WTC11 (cell line): ENCODE measurements at regions not wholly inside any gene's neighbourhood (a gene's known extent, or its start where the extent isn't known, plus 50 kb on each side); places are given as distances from the start of the nearest gene placed in this dataset.

Experiments used
- ATAC-seq: fragments of 200-7000 bp; cut with Tn5 transposase; 2 replicates; pipeline ENCODE4 v1.10.0; 2021; ENCODE audit warnings: mild to moderate bottlenecking, moderate library complexity
- CTCF ChIA-PET: fragments of 300-600 bp; sonication (Branson Sonifier 250); formaldehyde crosslinking; loops from one replicate; lab custom pipeline; 2021; ENCODE audit warnings: antibody characterized with exemption; lab: Charles Lee
- POLR2A ChIA-PET: fragments of 350-600 bp; sonication (Branson Sonifier 250); formaldehyde crosslinking; loops from one replicate; lab custom pipeline; 2021; ENCODE audit warnings: antibody characterized with exemption; lab: Charles Lee
- DNase-seq: peaks from one replicate; pipeline ENCODE4 v3.0.0; 2021; ENCODE audit warnings: low spot score
- H3K27ac Mint-ChIP-seq: 2 replicates; pipeline ENCODE4 v1.8.0; 2021; ENCODE audit warnings: mixed read lengths
- H3K27me3 Mint-ChIP-seq: 2 replicates; pipeline ENCODE4 v1.8.0; 2021; ENCODE audit warnings: low read depth, mild to moderate bottlenecking, moderate library complexity, mixed read lengths
- H3K36me3 Mint-ChIP-seq: 2 replicates; pipeline ENCODE4 v1.8.0; 2021; ENCODE audit warnings: mixed read lengths
- H3K4me1 Mint-ChIP-seq: 2 replicates; pipeline ENCODE4 v1.8.0; 2022; ENCODE audit warnings: mixed read lengths
- H3K4me3 Mint-ChIP-seq: 2 replicates; pipeline ENCODE4 v1.8.0; 2021; ENCODE audit warnings: mild to moderate bottlenecking, moderate library complexity, mixed read lengths
- H3K9me3 Mint-ChIP-seq: 2 replicates; pipeline ENCODE4 v1.8.0; 2021; ENCODE audit warnings: mixed read lengths
- CREB1 ChIP-seq: sonication (generic); formaldehyde crosslinking; IDR thresholded peaks from 2 replicates; pipeline ENCODE4 v1.8.0; 2023; ENCODE audit warnings: mild to moderate bottlenecking, missing genetic modification reagents
- CREM ChIP-seq: sonication (generic); formaldehyde crosslinking; IDR thresholded peaks from 2 replicates; pipeline ENCODE4 v1.8.1; 2022; ENCODE audit warnings: mild to moderate bottlenecking, missing genetic modification reagents, moderate library complexity
- ESRRA ChIP-seq: sonication (generic); formaldehyde crosslinking; IDR thresholded peaks from 2 replicates; pipeline ENCODE4 v1.8.1; 2022; ENCODE audit warnings: mild to moderate bottlenecking, missing genetic modification reagents, borderline replicate concordance
- FOXJ3 ChIP-seq: sonication (generic); formaldehyde crosslinking; IDR thresholded peaks from 2 replicates; pipeline ENCODE4 v1.9.0; 2021; ENCODE audit warnings: missing genetic modification reagents, mild to moderate bottlenecking, borderline replicate concordance
- FOXP1 ChIP-seq: sonication (generic); formaldehyde crosslinking; IDR thresholded peaks from 2 replicates; pipeline ENCODE4 v1.8.0; 2022; ENCODE audit warnings: missing genetic modification reagents, mild to moderate bottlenecking, moderate library complexity, borderline replicate concordance
- GTF2I ChIP-seq: fragments of 250-450 bp; sonication (Bioruptor Pico); conservative IDR thresholded peaks from 2 replicates; pipeline ENCODE4 v1.4.0; 2021; ENCODE audit warnings: mild to moderate bottlenecking
- JUN ChIP-seq: sonication (generic); formaldehyde crosslinking; IDR thresholded peaks from 2 replicates; pipeline ENCODE4 v1.8.0; 2023; ENCODE audit warnings: mild to moderate bottlenecking, missing genetic modification reagents
- NFATC4 ChIP-seq: fragments of 250-450 bp; sonication (Bioruptor Pico); IDR thresholded peaks from 2 replicates; pipeline ENCODE4 v1.9.0; 2021; ENCODE audit warnings: mild to moderate bottlenecking
- OVOL2 ChIP-seq: fragments of 250-450 bp; sonication (Bioruptor Pico); IDR thresholded peaks from 2 replicates; pipeline ENCODE4 v1.9.0; 2021; ENCODE audit warnings: mild to moderate bottlenecking, borderline replicate concordance
- ZNF121 ChIP-seq: sonication (generic); formaldehyde crosslinking; IDR thresholded peaks from 2 replicates; pipeline ENCODE4 v1.8.0; 2023; ENCODE audit warnings: missing genetic modification reagents
- ZNF263 ChIP-seq: sonication (generic); formaldehyde crosslinking; IDR thresholded peaks from 2 replicates; pipeline ENCODE4 v1.8.1; 2022; ENCODE audit warnings: low read depth, mild to moderate bottlenecking, moderate library complexity, missing genetic modification reagents
- ZNF416 ChIP-seq: fragments of 250-450 bp; sonication (Bioruptor Pico); IDR thresholded peaks from 2 replicates; pipeline ENCODE4 v1.9.0; 2021; ENCODE audit warnings: mild to moderate bottlenecking, inconsistent platforms
- TF ChIP-seq, protein P1 (sequence below): sonication (generic); formaldehyde crosslinking; IDR thresholded peaks from 2 replicates; pipeline ENCODE4 v1.8.1; 2022; ENCODE audit warnings: low read depth, mild to moderate bottlenecking, moderate library complexity, missing genetic modification reagents, borderline replicate concordance
- TF ChIP-seq, protein P2 (sequence below): sonication (generic); formaldehyde crosslinking; IDR thresholded peaks from 2 replicates; pipeline ENCODE4 v1.8.0; 2022; ENCODE audit warnings: mild to moderate bottlenecking, missing genetic modification reagents
- TF ChIP-seq, protein P3 (sequence below): sonication (generic); formaldehyde crosslinking; IDR thresholded peaks from 2 replicates; pipeline ENCODE4 v1.8.1; 2023; ENCODE audit warnings: mild to moderate bottlenecking, missing genetic modification reagents
- TF ChIP-seq, protein P4 (sequence below): sonication (generic); formaldehyde crosslinking; IDR thresholded peaks from 2 replicates; pipeline ENCODE4 v1.8.1; 2023; ENCODE audit warnings: mild to moderate bottlenecking, missing genetic modification reagents, moderate library complexity
- TF ChIP-seq, protein P5 (sequence below): sonication (generic); formaldehyde crosslinking; IDR thresholded peaks from 2 replicates; pipeline ENCODE4 v1.8.1; 2023; ENCODE audit warnings: mild to moderate bottlenecking, moderate library complexity, missing genetic modification reagents
- TF ChIP-seq, protein P6 (sequence below): fragments of 200-600 bp; IDR thresholded peaks from 2 replicates; pipeline ENCODE4 v1.8.0; 2022; ENCODE audit warnings: antibody characterized with exemption
- TF ChIP-seq, protein P7 (sequence below): sonication (generic); formaldehyde crosslinking; conservative IDR thresholded peaks from 2 replicates; pipeline ENCODE4 v1.8.1; 2022; ENCODE audit warnings: mild to moderate bottlenecking, missing genetic modification reagents

DNA sequence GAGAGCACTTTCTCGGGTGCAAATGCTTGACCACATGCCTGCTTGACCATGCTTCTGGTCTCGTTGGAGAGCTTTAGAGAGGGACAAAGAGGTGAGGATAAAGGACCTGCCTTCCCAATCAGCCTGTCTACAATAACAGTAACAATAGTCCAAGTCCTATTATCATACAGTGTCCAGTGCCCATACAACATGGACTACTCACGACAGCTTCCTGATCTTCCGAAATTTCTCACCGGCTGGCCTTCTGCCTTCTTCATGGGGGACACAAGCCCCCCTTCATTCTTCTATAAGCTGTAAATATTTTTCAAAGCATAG lies 329.0 kb downstream of the PAX3 start:
- ATAC-seq (no peak), DNase-seq (no peak)
- TF ChIP-seq OVOL2 (CRISPR knock-in tag) (no peak), FOXP1 (CRISPR knock-in tag) (no peak), CREM (CRISPR knock-in tag) (no peak), FOXJ3 (CRISPR knock-in tag) (no peak), GTF2I (CRISPR knock-in tag) (no peak), JUN (no peak), ZNF121 (no peak), ZNF416 (CRISPR knock-in tag) (no peak), ESRRA (no peak), ZNF263 (CRISPR knock-in tag) (no peak)
- TF ChIP-seq, protein P1, sequence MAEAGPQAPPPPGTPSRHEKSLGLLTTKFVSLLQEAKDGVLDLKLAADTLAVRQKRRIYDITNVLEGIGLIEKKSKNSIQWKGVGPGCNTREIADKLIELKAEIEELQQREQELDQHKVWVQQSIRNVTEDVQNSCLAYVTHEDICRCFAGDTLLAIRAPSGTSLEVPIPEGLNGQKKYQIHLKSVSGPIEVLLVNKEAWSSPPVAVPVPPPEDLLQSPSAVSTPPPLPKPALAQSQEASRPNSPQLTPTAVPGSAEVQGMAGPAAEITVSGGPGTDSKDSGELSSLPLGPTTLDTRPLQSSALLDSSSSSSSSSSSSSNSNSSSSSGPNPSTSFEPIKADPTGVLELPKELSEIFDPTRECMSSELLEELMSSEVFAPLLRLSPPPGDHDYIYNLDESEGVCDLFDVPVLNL: no peak
- TF ChIP-seq, protein P2, sequence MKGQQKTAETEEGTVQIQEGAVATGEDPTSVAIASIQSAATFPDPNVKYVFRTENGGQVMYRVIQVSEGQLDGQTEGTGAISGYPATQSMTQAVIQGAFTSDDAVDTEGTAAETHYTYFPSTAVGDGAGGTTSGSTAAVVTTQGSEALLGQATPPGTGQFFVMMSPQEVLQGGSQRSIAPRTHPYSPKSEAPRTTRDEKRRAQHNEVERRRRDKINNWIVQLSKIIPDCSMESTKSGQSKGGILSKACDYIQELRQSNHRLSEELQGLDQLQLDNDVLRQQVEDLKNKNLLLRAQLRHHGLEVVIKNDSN (CRISPR knock-in tag): no peak
- TF ChIP-seq, protein P3, sequence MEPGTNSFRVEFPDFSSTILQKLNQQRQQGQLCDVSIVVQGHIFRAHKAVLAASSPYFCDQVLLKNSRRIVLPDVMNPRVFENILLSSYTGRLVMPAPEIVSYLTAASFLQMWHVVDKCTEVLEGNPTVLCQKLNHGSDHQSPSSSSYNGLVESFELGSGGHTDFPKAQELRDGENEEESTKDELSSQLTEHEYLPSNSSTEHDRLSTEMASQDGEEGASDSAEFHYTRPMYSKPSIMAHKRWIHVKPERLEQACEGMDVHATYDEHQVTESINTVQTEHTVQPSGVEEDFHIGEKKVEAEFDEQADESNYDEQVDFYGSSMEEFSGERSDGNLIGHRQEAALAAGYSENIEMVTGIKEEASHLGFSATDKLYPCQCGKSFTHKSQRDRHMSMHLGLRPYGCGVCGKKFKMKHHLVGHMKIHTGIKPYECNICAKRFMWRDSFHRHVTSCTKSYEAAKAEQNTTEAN (CRISPR knock-in tag): no peak
- TF ChIP-seq, protein P4, sequence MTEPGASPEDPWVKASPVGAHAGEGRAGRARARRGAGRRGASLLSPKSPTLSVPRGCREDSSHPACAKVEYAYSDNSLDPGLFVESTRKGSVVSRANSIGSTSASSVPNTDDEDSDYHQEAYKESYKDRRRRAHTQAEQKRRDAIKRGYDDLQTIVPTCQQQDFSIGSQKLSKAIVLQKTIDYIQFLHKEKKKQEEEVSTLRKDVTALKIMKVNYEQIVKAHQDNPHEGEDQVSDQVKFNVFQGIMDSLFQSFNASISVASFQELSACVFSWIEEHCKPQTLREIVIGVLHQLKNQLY (CRISPR knock-in tag): no peak
- TF ChIP-seq, protein P5, sequence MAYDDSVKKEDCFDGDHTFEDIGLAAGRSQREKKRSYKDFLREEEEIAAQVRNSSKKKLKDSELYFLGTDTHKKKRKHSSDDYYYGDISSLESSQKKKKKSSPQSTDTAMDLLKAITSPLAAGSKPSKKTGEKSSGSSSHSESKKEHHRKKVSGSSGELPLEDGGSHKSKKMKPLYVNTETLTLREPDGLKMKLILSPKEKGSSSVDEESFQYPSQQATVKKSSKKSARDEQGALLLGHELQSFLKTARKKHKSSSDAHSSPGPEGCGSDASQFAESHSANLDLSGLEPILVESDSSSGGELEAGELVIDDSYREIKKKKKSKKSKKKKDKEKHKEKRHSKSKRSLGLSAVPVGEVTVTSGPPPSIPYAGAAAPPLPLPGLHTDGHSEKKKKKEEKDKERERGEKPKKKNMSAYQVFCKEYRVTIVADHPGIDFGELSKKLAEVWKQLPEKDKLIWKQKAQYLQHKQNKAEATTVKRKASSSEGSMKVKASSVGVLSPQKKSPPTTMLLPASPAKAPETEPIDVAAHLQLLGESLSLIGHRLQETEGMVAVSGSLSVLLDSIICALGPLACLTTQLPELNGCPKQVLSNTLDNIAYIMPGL (CRISPR knock-in tag): no peak
- Mint-ChIP-seq H3K4me3 (no peak overlapping the region), H3K27ac (no peak overlapping the region), H3K36me3 (no peaks in the 10 kb centered on the region), H3K9me3 (peaks cover 3% of the 10 kb centered on the region; the same call in 1 of the 2 replicates), H3K27me3 (no peaks in the 10 kb centered on the region), H3K4me1 (peaks cover 26% of the 10 kb centered on the region)
- CTCF ChIA-PET: interaction anchor here (0.5 to 0.9 kb wide), 3 partner anchors 46 to 396 kb away, joined by 3 read pairs; no protein-coding TSS in a partner anchor
- POLR2A ChIA-PET: no interaction called here

DNA sequence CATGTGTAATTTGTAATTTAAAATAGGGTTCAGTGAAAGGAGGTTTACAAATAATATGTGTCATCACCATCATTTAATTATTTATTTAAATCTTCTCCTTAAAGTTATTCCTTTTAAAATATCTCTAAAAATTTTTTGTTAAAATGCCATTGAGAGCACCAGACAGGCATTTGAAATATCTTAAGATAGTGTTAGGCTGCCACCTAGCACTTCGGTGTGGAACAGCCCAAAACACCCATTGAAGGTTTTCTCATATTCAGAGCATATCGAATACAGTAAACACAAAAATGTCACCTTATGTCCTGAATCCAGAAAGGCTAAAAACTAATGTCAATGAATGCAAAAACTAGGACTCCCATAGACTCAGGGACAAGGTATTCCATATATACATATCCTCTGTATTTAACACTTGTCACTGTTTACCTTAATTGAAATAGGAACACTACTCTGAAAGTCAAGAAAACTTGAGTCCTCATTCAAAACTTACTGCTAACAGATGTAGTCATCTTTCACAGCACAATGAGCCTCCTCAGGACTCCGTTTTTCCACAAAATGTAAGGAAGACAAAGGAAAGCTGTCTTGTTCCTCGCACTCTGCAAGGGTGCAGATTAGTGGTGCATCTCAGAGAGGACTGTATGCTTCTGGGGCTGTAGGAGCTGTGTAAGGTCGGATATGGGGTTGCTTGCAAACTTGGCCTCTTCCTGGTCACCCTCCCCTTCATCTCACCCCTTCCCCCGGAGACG lies 329.5 kb downstream of the PAX3 start:
- no peaks in the 10 kb centered on the region for H3K36me3 Mint-ChIP-seq
- no peak overlapping the region for H3K27ac Mint-ChIP-seq
- ATAC-seq (peak; percentile 77), DNase-seq (peak; percentile 14)
- TF ChIP-seq, protein P6, sequence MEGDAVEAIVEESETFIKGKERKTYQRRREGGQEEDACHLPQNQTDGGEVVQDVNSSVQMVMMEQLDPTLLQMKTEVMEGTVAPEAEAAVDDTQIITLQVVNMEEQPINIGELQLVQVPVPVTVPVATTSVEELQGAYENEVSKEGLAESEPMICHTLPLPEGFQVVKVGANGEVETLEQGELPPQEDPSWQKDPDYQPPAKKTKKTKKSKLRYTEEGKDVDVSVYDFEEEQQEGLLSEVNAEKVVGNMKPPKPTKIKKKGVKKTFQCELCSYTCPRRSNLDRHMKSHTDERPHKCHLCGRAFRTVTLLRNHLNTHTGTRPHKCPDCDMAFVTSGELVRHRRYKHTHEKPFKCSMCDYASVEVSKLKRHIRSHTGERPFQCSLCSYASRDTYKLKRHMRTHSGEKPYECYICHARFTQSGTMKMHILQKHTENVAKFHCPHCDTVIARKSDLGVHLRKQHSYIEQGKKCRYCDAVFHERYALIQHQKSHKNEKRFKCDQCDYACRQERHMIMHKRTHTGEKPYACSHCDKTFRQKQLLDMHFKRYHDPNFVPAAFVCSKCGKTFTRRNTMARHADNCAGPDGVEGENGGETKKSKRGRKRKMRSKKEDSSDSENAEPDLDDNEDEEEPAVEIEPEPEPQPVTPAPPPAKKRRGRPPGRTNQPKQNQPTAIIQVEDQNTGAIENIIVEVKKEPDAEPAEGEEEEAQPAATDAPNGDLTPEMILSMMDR: peak; percentile 27; the same call in 1 of the 2 replicates
- TF ChIP-seq, protein P7, sequence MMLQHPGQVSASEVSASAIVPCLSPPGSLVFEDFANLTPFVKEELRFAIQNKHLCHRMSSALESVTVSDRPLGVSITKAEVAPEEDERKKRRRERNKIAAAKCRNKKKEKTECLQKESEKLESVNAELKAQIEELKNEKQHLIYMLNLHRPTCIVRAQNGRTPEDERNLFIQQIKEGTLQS (CRISPR knock-in tag): no peak
- no peak for TF ChIP-seq CREB1 (CRISPR knock-in tag)
- no peak for TF ChIP-seq NFATC4 (CRISPR knock-in tag)
- peaks cover 21% of the 10 kb centered on the region for H3K4me1 Mint-ChIP-seq
- H3K4me3 Mint-ChIP-seq: no peak overlapping the region
- POLR2A ChIA-PET: no interaction called here
- no peaks in the 10 kb centered on the region for H3K27me3 Mint-ChIP-seq
- peaks cover under 1% of the 10 kb centered on the region; the same call in 1 of the 2 replicates for H3K9me3 Mint-ChIP-seq
- CTCF ChIA-PET: interaction anchor here (0.5 to 0.9 kb wide), 3 partner anchors 46 to 396 kb away, joined by 3 read pairs; no protein-coding TSS in a partner anchor
